Keratinocyte (primary cell): ENCODE measurements at regions not wholly inside any gene's neighbourhood (a gene's known extent, or its start where the extent isn't known, plus 50 kb on each side); places are given as distances from the start of the nearest gene placed in this dataset.

Experiments
- DNase-seq: peaks from one replicate; pipeline ENCODE4 v3.0.0-alpha.2; 2011; ENCODE audit warnings: low read depth, missing footprints, low spot score
- FAIRE-seq: peaks from 2 replicates; lab custom pipeline; 2011; peaks lifted over from hg19 to GRCh38; lab: Jason Lieb, UNC
- H2AFZ ChIP-seq: 2 replicates; pipeline ENCODE4 v1.6.0; 2012; ENCODE audit warnings: low read length, control low read depth, inconsistent platforms; ENCODE audit not compliant: control insufficient read depth
- H3K27ac ChIP-seq: 2 replicates; pipeline ENCODE4 v1.5.1; 2011; ENCODE audit warnings: low read length; ENCODE audit not compliant: control insufficient read depth, insufficient read depth
- H3K27me3 ChIP-seq: 3 replicates; pipeline ENCODE4 v1.6.0; 2011; ENCODE audit warnings: low read length; ENCODE audit not compliant: control insufficient read depth, insufficient read depth; ENCODE audit errors: extremely low read depth
- H3K36me3 ChIP-seq, 2 experiments: 2 replicates in 1 of 2; 3 replicates in 1 of 2; pipeline ENCODE4 v1.5.1; 2011; ENCODE audit warnings: low read length in 2 of 2, mild to moderate bottlenecking in 1 of 2; ENCODE audit not compliant: control insufficient read depth in 2 of 2, insufficient read depth in 2 of 2; ENCODE audit errors: extremely low read depth in 1 of 2
- H3K4me1 ChIP-seq: 3 replicates; pipeline ENCODE4 v1.5.1; 2011; ENCODE audit warnings: low read length; ENCODE audit not compliant: control insufficient read depth, insufficient read depth; ENCODE audit errors: extremely low read depth
- H3K4me2 ChIP-seq: 3 replicates; pipeline ENCODE4 v1.6.0; 2011; ENCODE audit warnings: low read depth, low read length; ENCODE audit not compliant: control insufficient read depth, insufficient read depth; ENCODE audit errors: extremely low read depth
- H3K4me3 ChIP-seq, 3 experiments: fragments of 200-600 bp in 1 of 3; sonication (generic) in 1 of 3; 2 replicates in 2 of 3; 3 replicates in 1 of 3; pipeline ENCODE4 v1.5.1; 2011 to 2016; ENCODE audit warnings: low read length in 3 of 3, mild to moderate bottlenecking in 3 of 3, control low read depth in 2 of 3, inconsistent platforms in 1 of 3, low read depth in 1 of 3, mixed read lengths in 1 of 3, mixed run types in 1 of 3, moderate library complexity in 1 of 3; ENCODE audit not compliant: control insufficient read depth in 2 of 3, insufficient read depth in 2 of 3; ENCODE audit errors: extremely low read depth in 1 of 3
- H3K79me2 ChIP-seq: 2 replicates; pipeline ENCODE4 v1.6.0; 2012; ENCODE audit warnings: low read length; ENCODE audit not compliant: control insufficient read depth, insufficient read depth
- H3K9ac ChIP-seq: 3 replicates; pipeline ENCODE4 v1.6.0; 2011; ENCODE audit warnings: low read length; ENCODE audit not compliant: control insufficient read depth, insufficient read depth; ENCODE audit errors: extremely low read depth
- H3K9me1 ChIP-seq: 3 replicates; pipeline ENCODE4 v1.6.0; 2011; ENCODE audit warnings: low read length; ENCODE audit not compliant: control insufficient read depth, insufficient read depth; ENCODE audit errors: extremely low read depth
- H3K9me3 ChIP-seq: 2 replicates; pipeline ENCODE4 v1.5.1; 2012; ENCODE audit warnings: low read depth, low read length; ENCODE audit not compliant: control insufficient read depth
- H4K20me1 ChIP-seq: 3 replicates; pipeline ENCODE4 v1.6.0; 2011; ENCODE audit warnings: low read length; ENCODE audit not compliant: control insufficient read depth, insufficient read depth; ENCODE audit errors: extremely low read depth
- EZH2 ChIP-seq: IDR thresholded peaks from one replicate; pipeline ENCODE4 v1.6.1; 2012; ENCODE audit warnings: inconsistent platforms, mild to moderate bottlenecking, low read length, moderate library complexity
- dilution Hi-C: fragments of 300-500 bp; cut with MboI; formaldehyde crosslinking; loops from one replicate; pipeline ENCODE4 v1.7.0; 2020; ENCODE audit warnings: low sequenced_read_pairs; ENCODE audit not compliant: extremely low pct_ligation_motif_present
- TF ChIP-seq, protein P1 (sequence below), 3 experiments: IDR thresholded peaks in 1 of 3; conservative IDR thresholded peaks in 1 of 3; optimal IDR thresholded peaks in 1 of 3; 2 replicates in 2 of 3; 3 replicates in 1 of 3; pipeline versions ENCODE3 to v1.5.1; 2011; ENCODE audit warnings: low read length in 3 of 3, mild to moderate bottlenecking in 3 of 3, moderate library complexity in 2 of 3, control low read depth in 1 of 3, inconsistent platforms in 1 of 3; ENCODE audit not compliant: insufficient read depth in 2 of 3; ENCODE audit errors: extremely low read depth in 1 of 3

DNA sequence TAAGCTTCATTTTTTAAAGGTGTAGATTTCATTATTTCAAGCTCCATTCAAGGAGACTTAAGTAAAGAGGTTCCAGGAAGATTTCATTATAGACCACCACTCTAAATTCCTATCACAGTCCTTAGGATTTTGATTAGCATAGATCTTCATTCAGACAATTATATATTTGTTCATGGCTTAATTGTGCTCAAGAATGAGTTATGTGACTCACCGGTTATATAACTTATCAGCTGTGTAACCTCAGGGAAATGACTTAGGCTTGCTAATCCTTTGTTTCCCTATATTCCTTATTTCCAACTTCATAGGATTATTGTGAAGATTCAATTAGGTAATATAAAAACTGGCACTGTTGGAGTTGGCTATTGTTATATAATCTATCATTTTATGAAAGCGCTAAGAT is 632.8 kb upstream of the SPRY2 start:
- no peaks in the 10 kb centered on the region for H3K9me3 ChIP-seq
- TF ChIP-seq, protein P1, sequence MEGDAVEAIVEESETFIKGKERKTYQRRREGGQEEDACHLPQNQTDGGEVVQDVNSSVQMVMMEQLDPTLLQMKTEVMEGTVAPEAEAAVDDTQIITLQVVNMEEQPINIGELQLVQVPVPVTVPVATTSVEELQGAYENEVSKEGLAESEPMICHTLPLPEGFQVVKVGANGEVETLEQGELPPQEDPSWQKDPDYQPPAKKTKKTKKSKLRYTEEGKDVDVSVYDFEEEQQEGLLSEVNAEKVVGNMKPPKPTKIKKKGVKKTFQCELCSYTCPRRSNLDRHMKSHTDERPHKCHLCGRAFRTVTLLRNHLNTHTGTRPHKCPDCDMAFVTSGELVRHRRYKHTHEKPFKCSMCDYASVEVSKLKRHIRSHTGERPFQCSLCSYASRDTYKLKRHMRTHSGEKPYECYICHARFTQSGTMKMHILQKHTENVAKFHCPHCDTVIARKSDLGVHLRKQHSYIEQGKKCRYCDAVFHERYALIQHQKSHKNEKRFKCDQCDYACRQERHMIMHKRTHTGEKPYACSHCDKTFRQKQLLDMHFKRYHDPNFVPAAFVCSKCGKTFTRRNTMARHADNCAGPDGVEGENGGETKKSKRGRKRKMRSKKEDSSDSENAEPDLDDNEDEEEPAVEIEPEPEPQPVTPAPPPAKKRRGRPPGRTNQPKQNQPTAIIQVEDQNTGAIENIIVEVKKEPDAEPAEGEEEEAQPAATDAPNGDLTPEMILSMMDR (optimal IDR thresholded peaks at IDR 0.05 in 1 of 3, IDR thresholded peaks at IDR 0.05 in 1 of 3, conservative IDR thresholded peaks at IDR 0.05 in 1 of 3; ENCODE audit: extremely low read depth in 1 of 3, insufficient read depth in 2 of 3, low read length in 3 of 3) = no peak
- no peak for TF ChIP-seq EZH2
- no peak overlapping the region for H3K4me2 ChIP-seq
- no peaks in the 10 kb centered on the region for H3K4me1 ChIP-seq
- H3K9me1 ChIP-seq = no peaks in the 10 kb centered on the region
- FAIRE-seq (peak; percentile 46), DNase-seq (no peak)
- H3K9ac ChIP-seq = no peak overlapping the region
- H3K79me2 ChIP-seq = no peaks in the 10 kb centered on the region
- no peak overlapping the region for H2AFZ ChIP-seq
- no peaks in the 10 kb centered on the region for H3K36me3 ChIP-seq
- dilution Hi-C loops = no loop called here
- H3K4me3 ChIP-seq = no peak overlapping the region
- no peak overlapping the region for H3K27ac ChIP-seq
- no peaks in the 10 kb centered on the region for H3K27me3 ChIP-seq
- H4K20me1 ChIP-seq = no peaks in the 10 kb centered on the region

DNA sequence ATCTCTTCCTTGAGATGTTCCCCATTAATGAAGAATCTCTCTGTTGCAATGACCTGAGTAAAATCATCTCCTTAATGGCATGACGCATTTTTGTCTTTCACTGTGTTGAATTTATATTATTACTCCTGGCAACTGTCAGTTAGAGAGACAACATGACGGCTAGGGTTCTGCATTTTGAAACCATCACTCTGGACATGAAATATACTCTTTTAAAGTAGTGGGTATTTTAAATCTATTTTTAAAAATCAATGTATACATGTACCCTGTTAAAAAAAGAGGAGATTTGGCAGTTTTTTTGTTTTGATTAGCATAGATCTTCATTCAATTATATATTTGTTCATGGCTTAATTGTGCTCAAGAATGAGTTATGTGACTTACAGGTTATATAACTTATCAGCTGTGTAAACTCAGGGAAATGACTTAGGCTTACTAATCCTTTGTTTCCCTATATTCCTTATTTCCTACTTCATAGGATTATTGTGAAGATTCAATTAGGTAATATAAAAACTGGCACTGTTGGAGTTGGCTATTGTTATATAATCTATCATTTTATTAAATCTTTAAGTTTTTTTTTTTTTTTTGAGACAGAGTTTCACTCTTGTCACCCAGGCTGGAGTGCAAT is 632.0 kb upstream of the SPRY2 start:
- Histone ChIP-seq H3K4me2 (no peak overlapping the region), H3K79me2 (no peaks in the 10 kb centered on the region), H3K9me1 (no peaks in the 10 kb centered on the region), H3K4me3 (no peak overlapping the region), H3K4me1 (no peaks in the 10 kb centered on the region), H2AFZ (no peak overlapping the region), H3K27me3 (no peaks in the 10 kb centered on the region), H3K36me3 (no peaks in the 10 kb centered on the region), H3K9ac (no peak overlapping the region), H4K20me1 (no peaks in the 10 kb centered on the region), H3K27ac (no peak overlapping the region), H3K9me3 (no peaks in the 10 kb centered on the region)
- FAIRE-seq (no peak), DNase-seq (no peak)
- dilution Hi-C loops = no loop called here
- TF ChIP-seq, protein P1 (optimal IDR thresholded peaks at IDR 0.05 in 1 of 3, IDR thresholded peaks at IDR 0.05 in 1 of 3, conservative IDR thresholded peaks at IDR 0.05 in 1 of 3; ENCODE audit: extremely low read depth in 1 of 3, insufficient read depth in 2 of 3, low read length in 3 of 3) = no peak
- TF ChIP-seq EZH2 = no peak
